HG03558 (cell line): ENCODE measurements at regions not wholly inside any gene's neighbourhood (a gene's known extent, or its start where the extent isn't known, plus 50 kb on each side); places are given as distances from the start of the nearest gene placed in this dataset.
"Not testable (repeated sequence)": the region's sequence is repeated elsewhere in the genome, so short reads cannot be mapped to it uniquely, and the experiment has no call there.

Source experiments
- ATAC-seq: cut with Tn5 transposase; IDR thresholded peaks from one replicate; pipeline ENCODE4 v1.9.1; 2021; ENCODE audit warnings: moderate number of reproducible peaks; ENCODE audit not compliant: unreplicated experiment; ENCODE audit errors: extremely low read depth

DNA sequence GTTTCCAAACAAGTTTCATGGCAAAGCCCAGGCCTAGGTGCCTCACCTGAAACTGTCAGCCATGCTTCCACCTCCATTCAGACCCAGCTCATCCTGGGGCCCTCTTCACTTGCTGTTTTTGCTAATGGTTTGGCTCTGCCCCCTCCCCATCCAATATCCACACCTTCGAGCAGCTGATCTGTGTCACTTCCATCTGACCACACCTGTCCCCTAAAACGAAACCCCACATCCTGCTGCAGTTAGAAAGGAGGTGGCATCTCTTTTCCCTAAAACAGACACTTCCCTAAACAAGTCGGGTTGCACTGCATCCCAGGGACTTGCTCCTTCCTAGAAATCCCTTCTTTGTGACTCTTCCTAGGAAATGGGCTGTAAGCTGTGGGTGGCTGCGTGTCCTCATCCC lies 748.7 kb upstream of the SALL3 start:
- ATAC-seq, result no peak

DNA sequence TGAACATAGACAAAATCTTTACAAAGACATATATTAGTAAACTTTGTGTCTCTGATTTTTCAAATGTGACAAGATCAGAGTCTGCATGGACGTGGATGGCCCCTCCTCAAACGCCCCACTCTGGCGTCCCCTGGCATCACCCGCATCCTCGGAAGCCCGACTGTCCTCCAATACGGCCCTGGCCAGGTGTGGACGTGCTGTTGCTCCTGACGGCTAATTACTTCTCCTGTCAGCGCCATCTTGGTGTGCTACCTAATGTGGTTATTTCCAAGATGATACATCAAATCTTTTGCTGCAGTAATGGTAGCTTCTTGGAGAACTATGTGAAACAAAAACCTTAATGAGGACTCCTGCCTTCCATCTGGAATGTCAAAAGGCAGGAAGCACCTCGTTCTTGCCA lies 747.4 kb upstream of the SALL3 start:
- no peak for ATAC-seq

DNA sequence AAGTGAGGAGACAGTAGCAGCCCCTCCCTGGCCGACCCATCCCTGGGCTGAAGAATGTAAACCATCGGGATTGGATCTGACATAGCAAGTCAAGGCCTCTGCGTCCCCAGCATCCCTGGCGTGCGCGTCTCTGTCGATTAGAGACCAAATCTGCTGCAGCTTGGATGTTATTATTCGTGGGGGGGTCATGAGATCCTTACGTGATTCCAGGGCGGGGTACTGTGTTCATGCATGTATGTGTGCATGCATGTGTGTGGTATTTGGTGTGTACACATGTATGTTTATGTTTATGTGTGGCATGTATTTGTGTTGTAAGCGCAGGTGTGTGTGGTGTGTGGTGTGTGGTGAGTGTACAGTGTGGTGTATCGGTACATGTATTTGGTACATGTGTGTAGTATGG lies 741.8 kb upstream of the SALL3 start:
- no peak for ATAC-seq

DNA sequence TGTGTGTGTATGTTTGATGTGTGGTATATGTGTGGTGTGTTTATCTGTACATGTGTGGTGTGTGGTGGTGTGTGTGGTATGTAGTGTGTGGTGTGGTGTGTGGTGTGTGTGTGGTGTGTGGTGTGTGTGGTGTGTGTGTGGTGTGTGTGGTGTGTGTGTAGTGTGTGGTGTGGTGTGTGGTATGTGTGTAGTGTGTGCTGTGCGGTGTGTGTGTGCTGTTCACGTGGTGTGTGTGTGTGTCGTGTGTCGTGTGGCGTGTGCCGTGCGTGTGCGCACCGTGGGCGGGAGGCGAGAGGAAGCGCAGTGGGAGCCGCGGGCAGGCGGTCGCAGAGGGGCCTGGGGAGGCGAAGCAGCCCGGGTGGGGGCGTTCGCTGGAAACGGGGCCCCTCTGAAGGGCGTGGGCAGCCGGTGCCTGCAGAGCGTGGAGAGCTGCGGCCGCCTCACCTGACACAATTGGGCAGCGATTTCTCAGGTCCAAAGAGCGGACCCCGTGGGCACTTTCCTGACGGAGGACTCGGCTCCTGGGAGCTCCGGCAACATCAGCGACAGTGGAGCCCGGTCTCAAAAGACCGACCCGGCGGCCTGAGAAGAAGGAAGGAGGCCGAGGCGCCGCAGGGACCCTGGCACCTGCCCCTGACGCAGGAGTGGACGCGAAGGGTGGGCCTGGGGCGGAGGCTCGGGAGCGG lies 741.1 kb upstream of the SALL3 start:
- no peak for ATAC-seq

DNA sequence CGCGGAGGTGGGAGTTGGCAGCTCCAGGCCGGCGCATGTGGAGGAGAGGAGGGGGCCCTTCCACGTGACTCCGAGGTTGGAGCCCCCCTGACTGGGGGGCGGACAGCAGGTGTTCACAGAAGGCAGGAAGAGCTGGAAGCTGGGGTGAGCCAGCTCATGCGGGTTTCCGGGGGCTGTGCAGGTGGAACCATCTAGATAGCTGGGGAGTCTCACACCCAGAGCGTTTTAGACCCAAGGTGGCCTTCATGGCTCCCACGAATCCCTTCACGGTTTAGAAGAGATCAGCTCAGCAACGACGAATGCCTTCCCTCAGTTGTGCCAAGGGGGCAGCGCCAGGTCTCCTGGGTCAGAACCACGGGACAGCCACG lies 740.5 kb upstream of the SALL3 start:
- ATAC-seq, result no peak

DNA sequence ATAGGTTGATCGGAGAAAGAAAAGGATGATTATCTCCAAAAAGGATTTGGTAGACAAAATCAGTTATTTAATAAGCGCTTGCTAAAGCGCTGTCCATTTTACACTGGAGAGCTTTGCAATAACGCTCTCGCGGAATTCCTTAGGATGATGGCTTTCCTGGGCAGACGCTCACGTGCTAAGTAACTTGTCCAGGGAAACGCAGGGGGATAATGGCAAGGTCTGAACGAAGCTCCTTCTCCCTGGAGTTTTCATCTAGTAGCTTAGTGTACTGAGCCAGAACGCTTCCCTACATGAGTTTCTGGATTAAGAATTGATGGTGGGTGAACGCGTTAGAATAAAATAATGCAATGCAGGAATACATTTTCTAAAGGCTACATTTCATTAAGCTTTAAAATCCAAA lies 739.5 kb upstream of the SALL3 start:
- ATAC-seq, result no peak

DNA sequence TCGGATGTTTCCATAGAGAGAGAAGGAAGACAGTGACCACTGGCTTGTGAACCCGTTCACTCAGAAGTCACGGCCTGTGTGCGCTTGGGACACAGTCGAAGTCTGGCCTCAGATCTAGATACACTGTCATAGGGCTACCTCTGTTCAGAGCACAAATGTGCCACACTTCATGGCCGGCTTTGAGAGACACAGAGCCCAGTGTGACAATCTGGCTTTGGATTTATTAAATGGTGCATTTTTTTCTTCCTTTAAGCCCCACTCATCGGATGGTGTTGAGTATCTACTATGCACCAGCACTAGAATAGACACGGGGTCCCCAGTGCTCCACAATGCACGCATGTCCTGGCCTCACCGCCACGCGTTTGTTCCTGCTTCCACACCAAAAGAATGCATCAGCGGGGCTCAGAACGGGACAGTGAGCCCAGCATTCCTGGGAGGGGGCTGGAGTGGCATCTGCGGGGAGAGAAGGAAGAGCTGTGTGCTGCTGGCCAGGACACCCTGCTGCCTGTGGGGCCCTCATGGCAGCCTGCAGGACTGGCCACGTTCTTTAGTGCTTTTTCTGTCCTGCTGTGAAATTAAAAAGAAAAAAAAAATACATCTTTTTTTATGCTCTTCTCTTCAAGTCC lies 738.9 kb upstream of the SALL3 start:
- ATAC-seq, result no peak

DNA sequence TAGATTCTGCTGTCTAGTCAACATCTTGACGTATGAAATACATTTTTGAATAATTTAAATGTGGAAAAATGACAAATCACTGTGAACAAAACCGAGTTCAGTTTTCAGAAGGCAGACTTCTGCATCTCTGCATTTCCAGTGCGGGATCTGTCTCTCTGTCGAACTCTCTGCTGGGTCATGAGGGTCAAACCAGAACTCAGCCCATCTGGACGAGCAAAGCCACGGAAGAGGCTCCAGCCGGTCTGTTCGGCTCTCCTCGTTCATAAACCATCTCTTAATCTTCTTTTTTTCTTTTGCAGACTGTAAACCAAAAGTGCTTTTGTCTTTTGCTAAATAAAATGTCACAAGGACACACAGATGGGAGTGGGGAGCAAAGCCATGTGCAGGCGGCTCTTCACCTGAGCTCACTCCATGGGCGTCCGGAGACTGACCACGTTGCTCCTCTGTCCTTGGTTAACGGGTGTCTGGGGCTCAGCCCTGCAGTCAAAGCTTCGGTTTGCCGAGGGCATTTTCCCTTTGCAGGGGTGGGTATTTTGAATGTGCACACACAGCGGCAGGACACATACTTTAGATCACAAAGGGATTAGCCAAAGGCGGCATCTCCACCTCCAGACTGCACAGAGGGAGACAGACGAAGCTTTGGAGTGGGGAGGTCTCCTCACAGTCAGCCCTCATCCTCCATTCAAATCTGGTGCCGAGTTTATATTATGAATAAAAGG lies 737.9 kb upstream of the SALL3 start:
- no peak for ATAC-seq

DNA sequence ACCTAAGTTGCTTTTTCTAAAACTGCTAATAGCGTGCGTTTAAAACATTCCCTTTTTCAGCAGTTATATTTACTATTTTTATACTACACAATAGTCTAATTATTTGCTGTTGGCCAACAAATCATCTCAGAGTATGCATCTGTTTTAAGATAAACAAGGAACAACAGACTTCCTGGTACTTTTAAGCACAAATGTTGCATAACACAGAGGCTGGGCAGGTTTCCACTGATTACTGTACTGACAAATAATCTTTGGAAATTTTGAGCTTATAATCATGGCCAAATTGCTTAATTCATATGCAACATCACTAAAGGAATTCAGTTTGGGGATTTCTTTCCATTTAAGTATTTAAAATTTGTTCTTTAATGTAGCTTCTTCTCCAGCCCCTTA lies 737.4 kb upstream of the SALL3 start:
- no peak for ATAC-seq

DNA sequence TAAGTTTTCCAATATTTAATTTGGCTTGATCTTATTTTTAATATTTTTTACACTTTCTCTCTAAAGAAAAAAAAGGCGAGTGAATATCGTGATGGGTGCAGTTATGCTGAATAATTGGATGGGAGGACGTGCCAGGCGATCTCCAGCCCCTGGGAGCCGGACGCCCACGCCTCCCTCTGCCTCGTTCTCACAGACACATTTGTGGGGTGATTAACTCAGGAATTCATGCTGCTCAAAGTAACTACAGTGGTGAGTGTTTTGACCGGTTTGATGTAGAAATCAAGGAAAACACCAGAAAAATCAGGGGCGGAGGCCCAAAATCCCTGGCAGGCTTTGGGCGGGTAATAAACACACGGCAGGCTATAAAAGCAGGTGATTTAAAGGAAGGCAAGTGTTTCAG lies 736.8 kb upstream of the SALL3 start:
- ATAC-seq, result no peak

DNA sequence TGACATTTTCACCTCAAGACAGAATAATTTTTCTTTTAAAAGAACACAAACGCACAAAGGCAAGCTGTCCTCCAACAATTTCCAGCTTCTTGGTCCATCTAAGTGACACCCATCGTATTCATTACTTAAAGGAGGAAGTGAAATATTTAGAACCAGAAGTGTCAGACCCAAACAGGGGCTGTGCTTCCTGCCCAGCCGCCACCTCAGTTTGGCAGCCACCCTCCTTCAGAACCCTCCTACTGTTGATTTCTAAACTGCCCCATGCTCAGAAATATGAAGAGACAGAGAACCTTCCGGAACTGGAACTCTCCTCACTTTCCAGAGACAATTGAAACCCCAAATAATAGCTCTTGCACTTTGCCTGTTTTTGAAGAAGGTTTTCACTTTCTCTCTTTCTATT lies 734.8 kb upstream of the SALL3 start:
- ATAC-seq, result no peak

DNA sequence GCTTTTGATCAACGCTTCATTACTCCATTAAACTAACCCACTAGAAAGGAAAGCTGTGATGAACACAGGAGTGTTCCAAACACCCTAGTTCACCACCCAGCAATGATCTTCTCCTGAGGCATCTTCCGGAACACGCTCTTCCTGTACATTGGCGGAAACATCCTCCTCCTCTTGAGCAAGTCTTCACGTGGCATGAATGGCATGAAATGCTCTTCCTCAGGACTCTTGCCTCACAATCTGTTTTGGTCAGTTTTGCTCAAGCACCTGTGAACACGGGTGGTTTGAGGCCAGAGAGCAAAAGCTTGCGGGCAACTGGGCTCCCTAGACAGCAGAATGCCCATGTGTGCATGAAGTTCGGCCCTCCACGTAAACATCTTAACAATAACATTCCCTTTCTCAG lies 734.2 kb upstream of the SALL3 start:
- no peak for ATAC-seq

DNA sequence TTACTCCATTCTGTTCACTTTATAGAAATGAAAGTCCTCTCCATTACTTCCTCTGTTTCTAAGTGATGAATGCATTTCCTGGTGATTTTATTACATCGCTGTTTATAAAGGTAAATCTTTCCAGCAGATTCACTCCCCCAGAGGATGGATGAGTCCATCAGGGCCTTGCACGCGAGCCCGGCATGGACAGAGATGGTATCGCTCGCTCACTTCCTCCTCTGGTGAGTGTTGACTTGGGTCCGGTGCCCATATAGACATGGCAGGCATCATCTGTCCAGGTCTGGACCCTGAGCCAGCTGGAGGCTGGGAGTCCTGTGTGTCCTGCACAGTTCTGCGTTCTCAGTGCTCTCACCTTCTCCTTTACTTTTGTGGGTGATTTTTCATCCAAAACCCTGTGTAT lies 733.6 kb upstream of the SALL3 start:
- no peak for ATAC-seq

DNA sequence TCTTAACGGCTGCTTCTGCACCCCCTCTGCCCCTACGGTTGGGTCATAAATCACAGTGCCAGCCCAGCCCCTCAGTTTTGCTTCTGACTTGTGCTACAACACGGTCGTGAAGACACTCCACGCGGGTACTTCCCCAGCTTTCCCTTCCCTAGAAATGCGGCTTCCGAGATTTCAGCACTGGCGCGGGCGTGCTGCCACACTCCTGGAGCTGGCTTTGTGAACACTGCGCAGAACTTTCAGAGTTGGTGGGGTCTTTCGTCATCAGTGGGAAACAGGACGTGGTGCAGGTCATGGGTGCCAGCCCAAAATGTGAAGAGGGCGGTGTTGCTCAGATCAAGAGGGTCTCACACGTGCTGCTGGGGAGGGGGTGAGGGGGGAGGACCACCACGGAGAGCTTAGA lies 733.0 kb upstream of the SALL3 start:
- no peak for ATAC-seq

DNA sequence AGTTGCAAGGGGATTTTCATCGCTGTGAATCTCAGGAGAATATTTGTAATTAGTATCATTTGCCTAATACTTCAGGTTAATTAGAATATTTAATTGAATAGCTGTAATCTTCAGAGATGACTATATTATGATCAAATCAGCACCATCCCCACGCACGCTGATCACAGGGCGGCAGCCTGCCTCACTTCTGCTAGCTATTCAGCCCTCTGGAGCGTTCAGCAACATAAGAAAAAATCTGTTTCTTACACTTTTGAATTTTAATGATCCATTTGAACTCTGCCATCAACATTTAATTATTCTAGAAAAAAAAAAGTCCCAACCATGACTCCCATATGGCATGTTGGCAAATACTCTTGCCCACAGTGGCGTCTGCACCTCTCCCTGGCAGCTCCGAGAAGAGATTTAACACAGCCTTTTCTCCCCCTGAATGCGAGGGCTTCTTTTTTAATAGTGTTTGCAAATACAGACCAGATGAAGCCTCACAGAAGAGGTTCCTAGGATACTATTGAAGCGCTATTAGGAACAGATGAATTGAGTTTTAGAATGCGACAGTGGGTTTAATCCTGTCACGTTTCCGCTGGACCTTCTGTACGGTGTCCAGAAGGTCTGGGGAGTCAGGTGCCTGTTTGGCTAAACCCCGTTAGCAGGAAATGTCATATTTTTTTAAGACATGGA lies 731.9 kb upstream of the SALL3 start:
- no peak for ATAC-seq

DNA sequence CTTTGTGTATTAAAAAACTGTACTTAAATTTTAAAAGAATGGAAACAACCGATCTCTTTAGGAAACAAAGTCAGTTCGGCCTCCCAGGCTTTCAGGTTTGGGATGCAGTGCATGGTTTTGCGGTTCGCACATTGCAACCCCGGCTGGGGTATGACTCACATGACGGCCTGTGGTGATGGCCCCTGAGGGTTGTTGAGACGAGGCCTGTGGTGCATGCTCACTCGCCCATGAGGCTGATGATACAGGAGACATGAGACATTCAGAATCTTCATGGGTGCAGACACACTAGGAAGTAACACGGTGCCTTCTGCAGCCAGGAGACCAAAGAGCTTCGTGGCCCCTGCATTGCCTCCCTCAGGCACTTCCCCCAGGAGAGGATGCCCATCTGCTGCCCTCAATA lies 724.6 kb upstream of the SALL3 start:
- ATAC-seq, result no peak

DNA sequence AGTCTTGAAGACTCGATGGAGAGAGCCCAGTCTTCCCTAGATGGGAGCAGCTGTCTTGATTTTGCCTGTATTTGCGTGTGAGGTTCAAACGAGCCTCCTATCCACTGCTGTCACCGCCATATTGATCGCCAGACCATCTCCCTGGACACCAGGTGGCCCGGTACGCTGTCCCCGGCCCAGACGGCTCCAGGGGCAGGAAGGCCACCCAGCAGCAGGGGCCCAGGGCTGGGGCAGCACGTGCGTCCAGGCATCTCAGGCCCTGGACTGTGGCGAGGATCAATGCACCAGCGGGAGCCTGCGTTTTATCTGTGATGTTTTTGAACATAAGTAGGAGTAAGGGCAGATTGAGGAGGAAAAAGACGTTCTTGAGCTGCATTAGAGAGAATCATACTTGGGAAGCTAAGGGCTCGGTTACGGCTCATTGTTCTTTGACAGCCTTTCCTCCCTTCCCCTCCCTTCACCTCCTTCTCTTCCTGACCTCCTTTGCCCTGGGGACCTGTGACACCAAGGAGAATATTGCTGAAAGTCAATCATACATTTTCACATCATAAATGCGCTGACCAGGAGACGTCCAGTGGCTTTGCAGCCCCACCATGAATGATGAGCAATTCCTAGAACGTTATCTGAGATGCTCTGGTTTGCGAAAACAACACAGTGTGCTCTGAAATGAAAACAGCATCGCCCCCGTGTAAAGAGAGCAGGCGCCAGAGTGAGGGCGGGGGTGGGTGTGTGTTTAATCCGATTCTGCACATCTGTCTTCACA lies 711.2 kb upstream of the SALL3 start:
- ATAC-seq, result no peak

DNA sequence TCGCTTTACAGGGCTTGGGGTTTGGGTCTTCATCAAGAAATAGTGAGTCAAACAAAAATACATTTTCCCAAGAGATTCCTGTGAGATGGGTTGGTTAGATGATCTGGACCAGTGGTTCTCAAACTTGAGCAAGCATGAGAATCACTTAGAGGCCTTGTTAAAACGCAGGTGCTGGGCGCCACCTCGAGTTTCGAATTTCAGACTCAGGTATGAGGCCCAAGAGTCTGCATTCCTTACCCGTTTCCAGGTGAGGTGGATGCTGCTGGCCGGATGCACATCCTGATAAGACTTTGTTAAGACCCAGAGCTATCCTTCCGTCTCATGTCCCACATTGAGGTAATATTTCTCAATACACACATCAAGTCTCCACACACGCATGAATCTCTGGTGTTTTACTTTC lies 707.8 kb upstream of the SALL3 start:
- no peak for ATAC-seq

DNA sequence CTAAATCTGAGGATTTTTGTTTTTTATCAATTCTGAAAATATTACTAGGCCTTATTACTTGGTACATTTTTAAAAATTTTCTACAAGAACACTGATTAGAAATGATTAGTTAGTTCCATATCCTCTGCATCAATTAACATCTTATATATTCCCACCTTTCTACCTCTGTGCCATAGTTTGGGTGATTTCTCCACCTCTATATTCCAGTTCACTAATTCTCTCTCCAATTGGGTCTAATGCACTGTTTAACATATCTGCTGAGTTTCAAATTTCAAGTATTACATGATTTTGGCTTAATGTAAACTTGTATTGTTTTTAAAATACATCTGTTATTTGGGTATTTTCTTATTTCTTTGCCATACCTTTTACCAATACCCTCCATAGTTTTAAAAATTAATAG lies 705.7 kb upstream of the SALL3 start:
- no peak for ATAC-seq

DNA sequence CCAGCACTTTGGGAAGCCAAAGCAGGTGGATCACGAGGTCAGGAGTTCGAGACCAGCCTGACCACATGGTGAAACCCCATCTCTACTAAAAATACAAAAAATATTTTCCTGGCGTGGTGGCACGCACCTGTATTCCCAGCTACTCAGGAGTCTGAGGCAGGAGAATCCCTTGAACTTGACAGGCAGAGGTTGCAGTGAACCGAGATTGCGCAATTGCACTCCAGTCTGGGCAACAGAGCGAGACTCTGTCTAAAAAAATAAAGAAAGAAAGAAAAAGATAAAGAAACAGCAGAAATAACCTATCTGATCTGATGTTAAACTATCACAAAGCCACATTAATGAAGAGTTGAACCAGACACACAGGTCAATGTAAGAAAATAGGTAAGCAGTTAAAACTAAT lies 696.2 kb upstream of the SALL3 start:
- not testable (repeated sequence) for ATAC-seq
